ENCODE measurements at regions not wholly inside any gene's neighbourhood (a gene's known extent, or its start where the extent isn't known, plus 50 kb on each side); places are given as distances from the start of the nearest gene placed in this dataset.
"Not testable (repeated sequence)": the region's sequence is repeated elsewhere in the genome, so short reads cannot be mapped to it uniquely, and the experiment has no call there.

- DNase-seq: not testable (repeated sequence)
Measured at GRCh38 chr21:8987896-8988295, 1533.5 kb upstream of the TPTE start.

GRCh38 chr21:8988696-8989095 lies 1532.7 kb upstream of the TPTE start:
- DNase-seq: no peak

- DNase-seq: peak in 1 of 3 donors; percentile 20
Measured at GRCh38 chr21:8989261-8989711, 1532.1 kb upstream of the TPTE start.

GRCh38 chr21:8989721-8990325 lies 1531.6 kb upstream of the TPTE start:
- no peak for DNase-seq

GRCh38 chr21:8990326-8991087 lies 1530.9 kb upstream of the TPTE start:
- peak in 1 of 3 donors; percentile 17 for DNase-seq

GRCh38 chr21:8991088-8991907 lies 1530.1 kb upstream of the TPTE start:
- DNase-seq: peak in 1 of 3 donors; percentile 17

- DNase-seq: peak in 1 of 3 donors; percentile 16
Measured at GRCh38 chr21:8991968-8992621, 1529.3 kb upstream of the TPTE start.

- DNase-seq: peak in 1 of 3 donors; percentile 18
Measured at GRCh38 chr21:8992731-8993174, 1528.6 kb upstream of the TPTE start.

GRCh38 chr21:8993284-8993942 lies 1528.0 kb upstream of the TPTE start:
- no peak for DNase-seq

GRCh38 chr21:8993943-8994639 lies 1527.3 kb upstream of the TPTE start:
- peak in 1 of 3 donors; percentile 18 for DNase-seq

- DNase-seq: peak in 1 of 3 donors; percentile 18
Measured at GRCh38 chr21:8994640-8995511, 1526.5 kb upstream of the TPTE start.

GRCh38 chr21:8996487-8996968 lies 1524.9 kb upstream of the TPTE start:
- DNase-seq: not testable (repeated sequence)

- no peak for DNase-seq
Measured at GRCh38 chr21:8997011-8997440, 1524.4 kb upstream of the TPTE start.

- not testable (repeated sequence) for DNase-seq
Measured at GRCh38 chr21:8997443-8998390, 1523.7 kb upstream of the TPTE start.

- not testable (repeated sequence) for DNase-seq
Measured at GRCh38 chr21:8998480-8998879, 1522.9 kb upstream of the TPTE start.

GRCh38 chr21:8998946-8999681 lies 1522.3 kb upstream of the TPTE start:
- peak in 1 of 3 donors; percentile 19 for DNase-seq

- not testable (repeated sequence) for DNase-seq
Measured at GRCh38 chr21:9000132-9000531, 1521.3 kb upstream of the TPTE start.

GRCh38 chr21:9000671-9001070 lies 1520.7 kb upstream of the TPTE start:
- DNase-seq: not testable (repeated sequence)

Data from suppressor macrophage treated with lipopolysaccharide for 1 hour (primary cell).